Bronchial epithelial cell (primary cell): ENCODE measurements at regions not wholly inside any gene's neighbourhood (a gene's known extent, or its start where the extent isn't known, plus 50 kb on each side); places are given as distances from the start of the nearest gene placed in this dataset.

Source experiments
- DNase-seq: peaks from one replicate; pipeline ENCODE4 v3.0.0-alpha.2; 2010; ENCODE audit warnings: low read depth
- FAIRE-seq: peaks from 2 replicates; lab custom pipeline; 2011; peaks lifted over from hg19 to GRCh38; lab: Jason Lieb, UNC
- H3K27me3 ChIP-seq: 2 replicates; pipeline ENCODE4 v1.5.1; 2011; ENCODE audit warnings: low read length; ENCODE audit not compliant: control insufficient read depth, insufficient read depth
- H3K36me3 ChIP-seq: 2 replicates; pipeline ENCODE4 v1.5.1; 2011; ENCODE audit warnings: low read length; ENCODE audit not compliant: control insufficient read depth, insufficient read depth
- H3K4me3 ChIP-seq: 2 replicates; pipeline ENCODE4 v1.5.1; 2011; ENCODE audit warnings: mild to moderate bottlenecking, low read depth, low read length, control low read depth
- CTCF ChIP-seq: IDR thresholded peaks from 2 replicates; pipeline ENCODE4 v1.5.1; 2011; ENCODE audit warnings: mild to moderate bottlenecking, moderate library complexity, low read length, control low read depth, inconsistent platforms; ENCODE audit not compliant: insufficient read depth, severe bottlenecking

DNA sequence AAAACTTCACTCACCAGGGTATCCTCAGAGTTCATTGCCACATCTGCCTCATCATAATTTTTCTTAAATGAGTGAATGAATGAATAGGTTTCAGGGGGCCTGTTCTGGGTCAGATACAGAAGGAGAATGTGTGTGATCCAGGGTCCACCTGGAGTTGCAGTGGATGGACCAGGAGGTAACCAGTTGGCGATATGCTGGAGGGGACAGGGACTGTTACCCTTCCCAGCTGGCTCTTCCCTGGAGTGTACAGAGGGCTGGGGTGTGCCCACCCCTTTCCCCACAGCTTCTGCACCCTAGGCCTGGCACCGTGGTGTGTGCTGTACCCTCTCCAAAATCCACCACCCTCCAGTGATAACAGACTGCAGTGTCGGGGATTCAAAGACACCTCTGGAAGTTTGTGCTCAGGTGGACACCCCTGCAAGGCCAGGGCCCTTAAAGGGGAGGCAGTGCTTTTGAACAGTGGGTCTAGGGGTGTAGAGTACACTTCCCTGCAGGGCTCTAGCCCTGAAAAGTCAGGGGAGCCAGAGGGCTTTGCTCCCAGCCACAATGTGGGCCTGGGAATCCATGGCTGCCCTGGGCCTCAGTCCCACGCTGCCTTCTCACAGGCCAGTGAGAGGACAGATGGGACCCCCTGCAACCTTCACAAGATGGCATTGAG, 134.4 kb upstream of the UNC5B start:
- TF ChIP-seq CTCF = no peak
- no peak for FAIRE-seq
- no peak for DNase-seq
- Histone ChIP-seq H3K4me3 (no peak overlapping the region), H3K36me3 (no peaks in the 10 kb centered on the region), H3K27me3 (peaks cover 7% of the 10 kb centered on the region)

DNA sequence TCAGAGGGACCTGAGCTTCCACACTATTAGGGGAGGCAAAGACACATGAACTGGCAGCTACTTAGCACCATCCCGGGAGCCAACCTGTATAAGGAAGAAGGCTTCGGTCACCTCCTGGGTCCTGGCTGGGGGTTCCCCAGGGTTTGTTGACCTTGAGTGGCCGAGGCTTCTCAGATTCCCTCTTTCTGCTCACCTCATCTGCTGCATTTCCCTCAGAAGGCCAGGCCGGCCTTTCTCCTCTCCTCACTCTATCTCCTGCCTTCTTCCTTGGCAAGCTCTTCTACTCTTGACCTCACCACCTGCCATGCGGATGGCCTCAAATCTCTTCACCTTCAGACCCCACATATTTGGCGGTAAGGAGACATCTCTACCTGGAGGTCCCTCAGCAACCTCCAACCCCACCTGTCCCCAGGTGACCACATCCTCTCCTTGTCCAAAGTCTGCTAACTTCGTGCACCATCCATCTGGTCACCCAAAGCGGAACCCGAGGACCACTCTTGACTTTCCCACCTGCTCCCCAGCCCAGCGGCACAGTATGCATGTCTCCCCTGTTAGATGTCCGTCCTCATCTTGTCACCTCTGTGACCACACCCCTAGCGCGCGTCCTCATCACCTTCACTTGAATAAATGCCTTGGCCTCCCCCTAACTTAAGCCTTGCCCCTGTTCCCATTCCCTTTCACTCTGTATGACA, 133.8 kb upstream of the UNC5B start:
- peaks cover 3% of the 10 kb centered on the region for H3K27me3 ChIP-seq
- H3K4me3 ChIP-seq = no peak overlapping the region
- no peaks in the 10 kb centered on the region for H3K36me3 ChIP-seq
- no peak for TF ChIP-seq CTCF
- FAIRE-seq (no peak), DNase-seq (no peak)

GRCh38 chr10:71079761-71080380, 132.5 kb upstream of the UNC5B start:
- Histone ChIP-seq H3K27me3 (peaks cover 3% of the 10 kb centered on the region), H3K4me3 (no peak overlapping the region), H3K36me3 (no peaks in the 10 kb centered on the region)
- TF ChIP-seq CTCF = no peak
- no peak for DNase-seq
- FAIRE-seq = no peak

- H3K36me3 ChIP-seq = no peaks in the 10 kb centered on the region
- FAIRE-seq (no peak), DNase-seq (no peak)
- H3K4me3 ChIP-seq = no peak overlapping the region
- H3K27me3 ChIP-seq = peaks cover 3% of the 10 kb centered on the region
- TF ChIP-seq CTCF = no peak
These were observed 131.8 kb upstream of the UNC5B start for GRCh38 chr10:71080381-71081228.

DNA sequence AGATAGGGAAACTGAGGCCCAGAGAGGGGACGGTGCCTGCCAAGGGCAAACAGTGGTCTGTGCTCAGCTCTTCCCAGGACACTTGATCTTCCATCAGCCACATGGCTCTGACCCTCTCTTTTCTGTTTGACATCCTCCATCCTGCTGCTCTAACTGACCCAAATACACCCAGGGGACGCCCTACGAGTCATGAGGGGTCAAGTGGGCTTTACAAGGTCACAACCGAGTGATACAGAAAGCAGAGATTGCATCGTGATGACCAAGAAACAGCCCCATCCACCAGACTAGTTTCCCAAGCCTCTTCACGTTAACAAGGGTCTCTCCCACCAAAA, 131.2 kb upstream of the UNC5B start:
- DNase-seq (no peak), FAIRE-seq (no peak)

More for the DNA sequence above, 131.2 kb upstream of the UNC5B start:
- Histone ChIP-seq H3K36me3 (no peaks in the 10 kb centered on the region), H3K4me3 (no peak overlapping the region), H3K27me3 (peaks cover 3% of the 10 kb centered on the region)
- TF ChIP-seq CTCF = no peak
